Islet precursor cell (in vitro differentiated cells): ENCODE measurements at regions not wholly inside any gene's neighbourhood (a gene's known extent, or its start where the extent isn't known, plus 50 kb on each side); places are given as distances from the start of the nearest gene placed in this dataset.

Experiments used
- DNase-seq: peaks from one replicate; pipeline ENCODE4 v3.0.0-alpha.2; 2018

- no peak for DNase-seq
Measured at GRCh38 chr5:133827830-133828229, 140.6 kb downstream of the C5orf15 start.

DNA sequence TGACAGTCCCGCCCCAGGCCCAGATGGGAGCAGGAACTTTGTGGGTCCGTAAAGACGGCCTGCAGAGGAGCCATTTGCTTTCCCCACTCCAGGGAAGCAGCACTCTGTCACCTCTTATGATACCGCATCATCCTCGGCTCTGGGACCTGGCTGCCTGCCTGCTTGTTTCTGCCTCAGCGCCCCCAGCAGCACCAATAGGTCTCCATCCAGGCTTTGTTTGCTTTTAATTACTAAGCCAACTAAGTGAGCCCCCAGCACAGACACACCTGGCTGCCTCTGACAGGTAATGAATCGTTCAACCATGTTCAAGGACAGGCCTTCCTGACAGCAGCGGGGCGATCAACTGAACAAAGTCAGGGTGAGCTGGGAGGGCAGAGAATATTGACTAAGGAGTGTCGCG lies 141.4 kb downstream of the C5orf15 start:
- no peak for DNase-seq

DNA sequence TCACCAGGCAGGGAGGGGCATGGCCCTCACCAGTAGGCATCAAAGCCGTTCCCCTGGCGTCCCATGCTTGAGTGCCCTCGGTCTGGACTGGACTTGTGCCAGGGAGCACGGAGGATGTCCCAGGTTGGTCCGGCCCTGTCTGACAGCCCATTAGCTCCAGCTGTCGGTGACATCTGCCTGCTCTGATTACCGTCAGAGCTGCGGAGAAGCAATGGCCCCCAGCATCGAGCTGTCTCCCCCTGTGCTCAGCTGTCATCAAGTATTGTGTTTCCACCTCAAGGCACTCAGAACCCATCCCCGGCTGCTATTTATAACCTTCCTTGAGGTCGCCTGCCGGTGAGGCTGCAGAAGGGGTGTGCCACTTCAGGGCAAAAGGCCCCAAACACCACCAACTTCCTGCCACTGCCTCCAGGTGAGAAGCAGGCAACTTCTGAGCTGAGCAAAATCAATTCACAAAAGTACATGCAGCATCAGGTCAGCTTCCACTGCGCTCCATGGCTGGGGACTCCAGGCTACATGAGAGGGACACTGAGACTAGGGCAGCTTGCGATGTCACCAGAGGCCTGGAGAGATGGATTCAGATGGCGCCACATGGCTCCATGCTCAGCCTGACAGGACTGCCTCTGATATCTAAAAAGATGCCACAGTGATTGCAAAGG lies 142.7 kb downstream of the C5orf15 start:
- DNase-seq, result no peak

DNA sequence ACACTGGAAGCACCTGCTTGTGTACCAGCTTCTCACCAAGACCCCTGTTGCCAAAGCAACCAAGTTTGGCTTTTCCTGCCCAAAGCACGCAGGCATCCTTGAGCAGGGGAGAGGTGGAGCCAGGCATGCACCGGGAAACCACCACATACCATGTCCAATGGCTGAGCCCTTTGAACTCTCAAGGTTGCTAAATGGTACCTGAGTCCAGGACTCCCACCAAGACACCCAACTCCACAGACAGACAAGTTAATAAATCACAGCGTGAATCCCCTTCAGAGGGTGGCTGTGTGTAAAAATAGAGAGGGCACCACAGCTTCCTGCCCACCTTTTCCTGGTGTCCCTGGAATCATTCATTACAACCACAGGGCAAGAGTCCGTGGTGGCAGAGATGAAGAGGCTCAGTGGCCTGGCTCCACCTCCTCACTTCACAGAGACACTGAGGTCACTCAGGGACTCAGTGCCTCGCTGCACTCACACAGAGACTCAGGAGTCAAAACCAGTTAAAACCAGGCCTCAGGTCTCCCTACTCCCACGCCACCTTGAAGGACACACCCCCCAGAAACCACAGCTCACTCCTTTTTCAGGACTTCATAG lies 143.7 kb downstream of the C5orf15 start:
- peak; percentile 29 for DNase-seq

DNA sequence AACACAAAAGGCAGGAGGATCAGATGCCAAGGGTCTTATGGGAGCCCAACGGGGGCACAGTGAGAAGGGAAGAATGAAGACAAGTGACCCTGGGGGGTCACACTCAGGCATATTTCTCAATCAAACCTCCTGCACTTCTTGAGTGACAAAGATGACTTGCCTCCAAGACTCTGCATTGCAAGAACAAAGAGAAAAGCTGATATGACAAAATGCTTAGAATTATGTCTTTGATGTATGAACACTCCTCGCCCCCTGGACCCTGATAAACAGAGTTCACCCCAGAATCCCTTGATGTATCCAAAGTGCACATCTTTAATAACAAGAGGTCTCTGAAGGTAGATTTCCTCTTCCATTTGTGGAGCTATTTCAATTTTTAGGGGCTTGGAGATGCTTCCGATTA lies 146.5 kb downstream of the C5orf15 start:
- no peak for DNase-seq

DNA sequence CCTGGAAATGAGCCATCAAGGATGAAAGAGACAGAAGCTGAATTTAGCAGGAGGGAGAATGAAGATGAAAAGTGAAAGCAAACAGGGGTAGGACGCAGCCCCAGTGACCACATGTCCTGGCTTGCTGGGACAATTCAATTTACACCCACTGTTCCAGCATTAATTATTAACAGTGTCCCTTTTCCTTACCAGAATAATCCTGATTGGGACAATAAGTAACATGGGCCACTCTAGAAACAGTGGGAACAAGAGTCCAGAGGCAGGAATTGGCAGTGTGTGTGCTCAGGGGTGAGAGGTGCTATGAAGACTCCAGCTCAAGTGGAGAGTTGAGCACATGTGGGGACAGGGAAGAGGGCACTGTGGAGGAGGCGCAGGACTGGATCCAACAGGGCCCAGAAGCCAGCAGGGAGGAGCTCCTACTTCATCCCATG lies 147.1 kb downstream of the C5orf15 start:
- no peak for DNase-seq

- DNase-seq, result peak; percentile 10
Measured at GRCh38 chr5:133820507-133820906, 147.9 kb downstream of the C5orf15 start.

GRCh38 chr5:133819977-133820471 lies 148.4 kb downstream of the C5orf15 start:
- peak; percentile 50 for DNase-seq

- peak; percentile 37 for DNase-seq
Measured at GRCh38 chr5:133818869-133819600, 149.4 kb downstream of the C5orf15 start.

DNA sequence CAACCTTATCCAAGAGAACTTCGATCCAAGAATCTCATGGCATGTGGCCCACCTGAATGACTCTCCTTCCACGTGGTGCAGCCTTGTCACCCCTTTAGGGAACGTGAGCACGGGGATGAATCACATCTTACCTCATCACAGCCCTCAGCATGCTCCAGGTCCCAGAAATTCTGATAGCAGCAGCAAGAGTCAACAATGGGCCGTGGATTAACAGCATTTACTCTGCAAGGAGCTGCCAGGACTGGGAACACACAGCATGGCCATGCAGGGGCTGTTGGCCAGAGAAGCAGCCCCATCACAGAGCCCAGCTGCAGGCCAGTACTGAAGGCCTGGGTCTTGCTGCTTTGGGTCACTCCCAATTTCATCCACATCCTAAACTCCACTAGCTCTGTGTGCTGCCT lies 150.4 kb downstream of the C5orf15 start:
- DNase-seq, result no peak

- peak; percentile 31 for DNase-seq
Measured at GRCh38 chr5:133817456-133817855, 151.0 kb downstream of the C5orf15 start.

DNA sequence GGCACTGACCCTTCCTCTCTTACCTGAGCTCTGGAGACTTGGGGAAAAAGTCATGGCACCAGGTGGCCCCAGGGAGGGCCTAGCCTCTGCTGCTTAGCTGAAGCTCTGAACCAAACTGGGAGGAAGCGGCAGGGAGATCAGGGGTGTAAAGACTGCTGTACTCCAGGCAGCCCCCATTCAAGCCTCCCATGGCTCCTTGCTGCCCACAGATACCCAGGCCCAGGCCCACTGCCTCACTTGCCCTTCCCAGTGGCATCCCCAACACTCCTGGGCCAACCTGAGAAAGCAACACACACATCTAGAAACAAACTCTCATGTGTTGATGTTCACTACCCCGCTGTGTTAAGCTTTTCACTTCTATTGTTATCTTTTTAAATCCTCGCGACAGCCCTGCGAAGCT lies 151.6 kb downstream of the C5orf15 start:
- DNase-seq, result peak; percentile 19

GRCh38 chr5:133814152-133814551 lies 154.3 kb downstream of the C5orf15 start:
- peak; percentile 49 for DNase-seq

DNA sequence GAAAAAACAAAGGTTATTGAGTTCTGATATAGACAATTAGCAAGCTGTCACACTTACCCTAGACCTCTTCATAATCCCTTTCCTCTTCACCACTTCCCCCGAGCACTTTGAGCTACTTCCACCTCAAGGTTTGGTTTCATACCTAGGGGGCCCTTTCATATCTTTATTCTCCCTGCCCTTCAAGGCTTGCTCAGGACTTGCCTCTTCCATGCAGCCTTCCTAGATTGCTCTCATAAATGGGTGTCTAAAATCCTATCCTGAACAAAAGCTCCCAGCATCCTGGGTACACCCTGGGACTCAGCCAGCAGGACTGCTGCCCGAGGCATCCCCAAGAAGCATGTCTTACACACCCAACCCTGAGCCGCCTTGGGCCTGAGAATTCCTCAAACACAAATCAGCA lies 157.3 kb downstream of the C5orf15 start:
- no peak for DNase-seq

- DNase-seq, result no peak
Measured at GRCh38 chr5:133809801-133810200, 158.6 kb downstream of the C5orf15 start.

DNA sequence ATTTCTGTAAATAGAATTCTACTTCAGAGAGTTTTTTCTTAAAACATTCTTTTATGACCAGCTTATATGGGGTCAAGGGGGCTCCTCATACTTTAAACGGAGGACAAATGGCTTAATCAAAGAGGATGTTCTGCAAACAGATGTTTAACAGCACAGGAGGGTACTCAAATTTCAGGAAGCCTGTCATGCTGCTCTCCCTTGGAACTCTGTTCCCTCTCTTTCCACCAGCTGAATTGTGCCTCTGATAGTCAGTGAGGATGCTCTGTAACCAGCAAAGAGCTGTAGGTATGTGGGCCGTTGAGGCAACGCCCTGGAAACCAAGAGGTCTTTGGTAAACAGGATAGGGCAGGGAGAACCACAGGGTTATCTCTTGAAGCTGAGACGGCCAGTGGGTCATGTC lies 161.1 kb downstream of the C5orf15 start:
- no peak for DNase-seq

GRCh38 chr5:133806847-133807246 lies 161.6 kb downstream of the C5orf15 start:
- DNase-seq, result no peak

- no peak for DNase-seq
Measured at GRCh38 chr5:133801955-133802751, 166.3 kb downstream of the C5orf15 start.

DNA sequence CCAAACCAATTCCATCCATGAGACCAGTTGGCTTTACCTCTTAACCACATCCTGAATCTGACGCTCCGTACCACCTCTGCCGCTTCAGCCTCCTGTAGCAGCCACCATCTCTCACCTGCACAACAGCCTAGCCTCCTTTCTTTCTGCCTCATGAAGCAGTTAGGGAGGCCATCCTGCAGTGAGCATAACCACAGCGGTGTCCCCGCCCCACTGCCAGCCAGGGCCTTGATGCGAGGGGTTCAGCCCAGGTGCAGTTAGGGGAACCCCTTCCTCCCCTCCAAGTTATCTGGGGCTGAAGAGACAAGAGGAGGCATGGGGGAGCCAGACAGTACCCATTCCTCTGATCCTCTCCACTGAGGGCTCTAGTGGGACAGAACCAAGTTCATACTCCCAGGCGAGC lies 167.0 kb downstream of the C5orf15 start:
- DNase-seq, result no peak

DNA sequence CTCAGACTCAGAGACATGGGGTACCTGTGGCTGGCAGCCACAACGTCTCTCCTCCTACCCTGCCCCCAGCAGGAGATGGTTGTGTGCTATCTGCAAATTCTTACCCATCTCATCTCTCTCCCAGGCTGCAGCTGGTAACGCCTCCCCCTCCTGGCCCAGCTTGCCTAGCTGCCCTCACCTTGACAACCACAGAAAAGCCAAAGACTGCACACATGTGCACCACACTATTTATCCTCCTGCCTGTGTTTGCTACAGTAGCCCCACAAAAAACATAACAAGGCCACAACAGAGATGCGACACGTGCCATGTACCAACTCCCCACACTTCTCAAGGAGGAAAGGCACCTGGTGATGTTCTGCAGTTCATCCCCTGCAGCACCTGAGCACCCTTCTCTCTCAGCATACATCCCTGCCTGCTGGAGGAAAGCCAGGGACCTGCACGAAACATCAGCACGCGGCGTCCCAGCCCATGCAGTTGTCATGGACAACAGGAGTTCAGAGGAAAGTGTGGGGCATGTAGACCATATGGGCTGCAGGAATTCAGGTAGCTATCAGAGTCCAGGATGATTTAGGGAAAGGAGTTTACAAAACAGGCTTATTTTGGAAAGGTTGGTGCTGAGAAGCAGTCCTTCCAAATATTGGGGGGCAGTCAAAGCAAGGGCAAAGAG lies 168.7 kb downstream of the C5orf15 start:
- no peak for DNase-seq

DNA sequence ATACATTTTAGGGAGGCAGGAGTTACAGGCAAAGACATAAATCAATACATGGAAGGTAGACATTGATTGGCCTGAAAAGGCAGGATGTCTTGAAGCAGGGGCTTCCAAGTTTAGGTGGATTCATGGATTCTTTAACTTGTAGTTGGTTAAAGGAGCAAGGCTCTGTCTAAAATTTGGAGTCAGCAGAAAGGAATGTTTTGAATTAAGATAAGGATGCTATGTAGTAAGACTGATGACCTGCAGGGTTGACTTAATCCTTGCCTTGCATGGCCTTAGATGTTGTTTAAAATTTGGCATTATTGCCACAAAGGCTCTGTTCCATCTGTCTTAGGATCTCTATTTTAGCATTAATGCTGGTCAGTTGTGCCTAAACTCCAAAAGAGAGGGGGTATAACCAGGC lies 171.3 kb downstream of the C5orf15 start:
- no peak for DNase-seq

GRCh38 chr5:133796186-133796585 lies 172.2 kb downstream of the C5orf15 start:
- no peak for DNase-seq
